ENCODE measurements at regions not wholly inside any gene's neighbourhood (a gene's known extent, or its start where the extent isn't known, plus 50 kb on each side); places are given as distances from the start of the nearest gene placed in this dataset.
"Not testable (repeated sequence)": the region's sequence is repeated elsewhere in the genome, so short reads cannot be mapped to it uniquely, and the experiment has no call there.

DNA sequence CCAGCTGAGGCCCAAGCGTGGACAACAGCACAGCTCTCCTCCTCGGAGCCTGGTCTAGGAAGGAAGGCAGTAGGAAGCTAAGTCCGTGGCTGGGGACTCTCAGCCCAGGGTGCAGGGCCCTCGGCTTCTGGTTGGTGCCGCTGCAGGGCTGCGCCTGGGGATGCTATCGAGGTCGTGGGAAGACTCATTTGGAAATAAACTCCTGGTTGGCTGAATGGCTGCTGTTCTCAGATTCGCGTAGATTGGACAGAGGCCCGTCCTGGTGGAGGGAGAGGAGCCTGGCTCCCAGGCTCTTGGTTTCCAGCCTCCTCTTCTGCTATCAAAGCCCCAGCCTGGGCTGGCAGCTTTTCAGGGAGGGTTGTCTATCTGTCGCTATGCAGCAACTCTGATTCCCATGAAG is 152.6 kb upstream of the FZD8 start:
- Histone ChIP-seq H3K4me1 (ENCODE audit: control insufficient read depth, insufficient read depth, low read length, poor library complexity, severe bottlenecking) (no peaks in the 10 kb centered on the region), H3K4me3 (ENCODE audit: insufficient read depth, low read depth, low read length, poor library complexity, severe bottlenecking) (no peak overlapping the region), H3K9me3 (ENCODE audit: control insufficient read depth, low read length) (no peaks in the 10 kb centered on the region), H3K27ac (ENCODE audit: insufficient read depth, low read length, poor library complexity, severe bottlenecking) (no peak overlapping the region), H3K36me3 (ENCODE audit: control insufficient read depth, insufficient read depth, low read length) (no peaks in the 10 kb centered on the region), H3K27me3 (replicated peaks; ENCODE audit: control insufficient read depth, insufficient read depth, low read length, poor library complexity, severe bottlenecking) (no peaks in the 10 kb centered on the region)
- no peak for DNase-seq

DNA sequence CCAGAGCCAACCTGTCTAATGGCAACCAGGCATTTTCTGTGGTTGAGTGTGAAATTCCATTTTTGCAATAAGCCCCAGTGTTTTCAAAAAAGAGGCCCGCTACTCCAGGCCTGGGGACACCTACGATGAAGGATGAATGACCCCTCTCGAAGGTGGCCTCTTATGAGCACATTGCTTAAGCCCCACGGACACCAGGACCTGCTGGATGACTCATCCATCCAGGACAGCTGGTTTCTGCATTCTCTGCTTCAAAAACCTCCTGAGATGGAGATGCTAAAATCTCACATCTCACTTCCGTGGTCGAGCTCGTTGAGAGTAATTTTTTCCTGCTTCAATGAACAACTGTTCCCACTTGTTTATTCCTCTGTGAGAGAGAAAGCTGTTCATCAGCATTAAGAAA is 150.2 kb upstream of the FZD8 start:
- no peak overlapping the region for H3K4me3 ChIP-seq (ENCODE audit: insufficient read depth, low read depth, low read length, poor library complexity, severe bottlenecking)
- no peaks in the 10 kb centered on the region for H3K4me1 ChIP-seq (ENCODE audit: control insufficient read depth, insufficient read depth, low read length, poor library complexity, severe bottlenecking)
- DNase-seq, result no peak
- no peaks in the 10 kb centered on the region for H3K9me3 ChIP-seq (ENCODE audit: control insufficient read depth, low read length)
- H3K27ac ChIP-seq (ENCODE audit: insufficient read depth, low read length, poor library complexity, severe bottlenecking), result no peak overlapping the region
- H3K36me3 ChIP-seq (ENCODE audit: control insufficient read depth, insufficient read depth, low read length), result no peaks in the 10 kb centered on the region
- no peaks in the 10 kb centered on the region for H3K27me3 ChIP-seq (replicated peaks; ENCODE audit: control insufficient read depth, insufficient read depth, low read length, poor library complexity, severe bottlenecking)

DNA sequence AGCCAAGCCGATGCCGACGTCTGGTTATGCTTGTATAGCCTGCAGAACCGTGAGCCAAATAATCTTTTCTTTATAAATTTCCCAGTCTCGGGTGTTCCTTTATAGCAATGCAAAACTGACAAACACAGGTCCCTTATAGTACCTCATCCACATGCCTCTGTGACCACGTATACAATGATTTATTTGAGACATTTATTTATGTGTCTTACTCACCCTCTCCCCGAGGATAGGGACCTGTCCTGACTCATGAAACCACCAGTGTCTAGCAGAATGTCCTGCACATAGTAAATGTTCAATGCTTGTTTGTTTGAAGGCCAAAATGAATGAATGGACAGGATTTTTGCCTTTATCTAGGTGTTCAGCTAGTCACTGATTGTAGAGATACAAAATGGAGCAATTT is 147.9 kb upstream of the FZD8 start:
- Histone ChIP-seq H3K27me3 (replicated peaks; ENCODE audit: control insufficient read depth, insufficient read depth, low read length, poor library complexity, severe bottlenecking) (no peaks in the 10 kb centered on the region), H3K9me3 (ENCODE audit: control insufficient read depth, low read length) (no peaks in the 10 kb centered on the region)
- DNase-seq, result no peak

DNA sequence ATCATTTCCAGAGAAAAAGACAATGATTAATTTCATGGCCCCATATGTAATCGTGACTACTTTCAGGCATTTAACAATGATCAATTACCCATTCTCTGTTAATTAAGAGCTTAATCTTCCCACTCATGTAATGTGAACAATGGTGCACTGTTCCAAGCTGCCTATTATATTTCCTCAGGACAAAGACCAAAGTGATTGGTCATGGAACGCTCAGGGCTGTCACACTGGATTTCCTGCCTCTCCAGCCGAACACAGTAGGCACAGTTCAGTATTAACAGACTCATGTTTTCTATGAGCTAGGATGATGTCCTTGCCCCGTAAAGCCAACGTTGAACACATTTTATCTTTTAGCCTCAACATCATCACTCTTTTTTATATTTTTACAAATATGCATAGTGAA is 142.7 kb upstream of the FZD8 start:
- Histone ChIP-seq H3K4me3 (ENCODE audit: insufficient read depth, low read depth, low read length, poor library complexity, severe bottlenecking) (no peak overlapping the region), H3K27ac (ENCODE audit: insufficient read depth, low read length, poor library complexity, severe bottlenecking) (no peak overlapping the region), H3K4me1 (ENCODE audit: control insufficient read depth, insufficient read depth, low read length, poor library complexity, severe bottlenecking) (no peaks in the 10 kb centered on the region), H3K27me3 (replicated peaks; ENCODE audit: control insufficient read depth, insufficient read depth, low read length, poor library complexity, severe bottlenecking) (no peaks in the 10 kb centered on the region), H3K36me3 (ENCODE audit: control insufficient read depth, insufficient read depth, low read length) (no peaks in the 10 kb centered on the region), H3K9me3 (ENCODE audit: control insufficient read depth, low read length) (no peaks in the 10 kb centered on the region)
- no peak for DNase-seq

More for the DNA sequence above, 147.9 kb upstream of the FZD8 start:
- H3K27ac ChIP-seq (ENCODE audit: insufficient read depth, low read length, poor library complexity, severe bottlenecking), result no peak overlapping the region
- no peaks in the 10 kb centered on the region for H3K36me3 ChIP-seq (ENCODE audit: control insufficient read depth, insufficient read depth, low read length)
- H3K4me3 ChIP-seq (ENCODE audit: insufficient read depth, low read depth, low read length, poor library complexity, severe bottlenecking), result no peak overlapping the region
- no peaks in the 10 kb centered on the region for H3K4me1 ChIP-seq (ENCODE audit: control insufficient read depth, insufficient read depth, low read length, poor library complexity, severe bottlenecking)

DNA sequence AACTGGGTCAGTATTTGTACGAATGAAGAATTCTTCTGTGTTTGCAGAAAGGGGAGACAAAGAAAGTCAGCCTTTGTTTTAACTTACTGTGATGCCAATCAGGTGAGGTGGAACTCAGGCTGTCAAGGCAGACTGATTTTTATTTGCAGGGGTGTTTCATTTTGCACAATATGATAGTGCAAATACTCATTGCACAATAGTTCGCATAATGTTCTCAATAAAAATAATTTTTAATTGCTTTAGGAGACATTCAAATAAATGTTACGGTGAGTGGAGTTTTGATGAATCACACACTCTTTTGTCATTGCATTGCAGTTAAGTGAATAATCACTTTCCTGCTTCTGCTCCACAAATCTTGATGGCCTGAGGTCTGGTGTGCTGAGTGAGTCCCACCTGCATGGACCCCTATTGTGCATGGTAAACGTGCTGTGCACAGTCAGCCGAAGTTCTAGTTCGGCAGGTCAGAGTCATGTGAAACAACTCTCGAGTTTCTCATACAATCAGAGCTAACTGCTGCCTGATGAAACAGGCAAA is 141.3 kb upstream of the FZD8 start:
- DNase-seq, result no peak
- no peak overlapping the region for H3K27ac ChIP-seq (ENCODE audit: insufficient read depth, low read length, poor library complexity, severe bottlenecking)
- H3K27me3 ChIP-seq (replicated peaks; ENCODE audit: control insufficient read depth, insufficient read depth, low read length, poor library complexity, severe bottlenecking), result no peaks in the 10 kb centered on the region
- H3K36me3 ChIP-seq (ENCODE audit: control insufficient read depth, insufficient read depth, low read length), result no peaks in the 10 kb centered on the region
- no peak overlapping the region for H3K4me3 ChIP-seq (ENCODE audit: insufficient read depth, low read depth, low read length, poor library complexity, severe bottlenecking)
- no peaks in the 10 kb centered on the region for H3K4me1 ChIP-seq (ENCODE audit: control insufficient read depth, insufficient read depth, low read length, poor library complexity, severe bottlenecking)
- H3K9me3 ChIP-seq (ENCODE audit: control insufficient read depth, low read length), result no peaks in the 10 kb centered on the region

DNA sequence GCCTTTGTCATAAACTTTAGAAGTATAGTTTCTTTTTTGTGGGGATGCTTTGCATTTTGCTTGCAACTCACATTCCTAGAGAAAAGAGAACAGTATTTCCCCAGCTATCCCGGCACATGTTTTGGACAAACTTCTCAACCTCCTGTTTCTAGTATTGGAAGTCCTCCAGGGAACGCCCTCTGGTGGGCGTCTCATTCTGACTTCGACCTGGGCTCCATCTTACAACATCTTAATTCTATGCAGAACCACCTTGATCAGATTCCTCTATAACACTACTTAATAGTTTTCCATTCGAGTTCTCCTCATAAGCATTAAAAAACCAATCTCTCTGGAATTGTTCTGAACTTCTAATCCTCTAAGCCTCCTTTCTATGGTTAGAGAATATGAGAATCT is 139.5 kb upstream of the FZD8 start:
- no peak for DNase-seq
- no peaks in the 10 kb centered on the region for H3K36me3 ChIP-seq (ENCODE audit: control insufficient read depth, insufficient read depth, low read length)

DNA sequence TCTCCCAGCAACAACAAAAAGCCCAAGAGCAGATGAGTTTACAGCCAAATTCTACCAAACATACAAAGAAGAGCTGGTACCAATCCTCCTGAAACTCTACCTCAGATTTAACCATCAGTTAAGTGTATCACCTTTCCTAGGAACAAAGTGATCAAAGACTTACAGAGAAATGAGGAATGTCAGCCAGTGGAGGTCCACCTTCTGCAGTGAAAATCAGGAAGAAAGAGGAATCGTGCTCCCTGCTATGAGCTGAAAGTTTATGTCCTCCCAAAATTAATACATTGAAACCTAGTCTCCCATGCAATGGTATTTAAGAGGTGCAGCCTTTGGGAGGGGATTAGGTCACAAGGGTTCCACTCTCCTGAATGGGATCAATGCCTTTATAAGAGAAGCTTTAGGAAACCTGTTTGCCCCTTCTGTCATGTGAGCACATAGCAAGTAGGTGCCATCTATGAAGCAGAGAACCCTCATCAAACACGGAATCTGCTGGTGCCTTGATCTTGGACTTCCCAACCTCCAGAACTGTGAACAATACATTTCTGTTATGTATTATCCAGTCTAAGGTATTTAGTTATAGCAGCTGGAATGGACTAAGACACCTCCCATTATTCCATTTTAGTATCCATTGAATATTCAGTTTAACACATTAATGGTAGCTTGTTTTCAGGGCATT is 139.0 kb upstream of the FZD8 start:
- H3K27ac ChIP-seq (ENCODE audit: insufficient read depth, low read length, poor library complexity, severe bottlenecking), result no peak overlapping the region
- no peaks in the 10 kb centered on the region for H3K4me1 ChIP-seq (ENCODE audit: control insufficient read depth, insufficient read depth, low read length, poor library complexity, severe bottlenecking)
- no peak overlapping the region for H3K4me3 ChIP-seq (ENCODE audit: insufficient read depth, low read depth, low read length, poor library complexity, severe bottlenecking)
- no peak for DNase-seq
- H3K36me3 ChIP-seq (ENCODE audit: control insufficient read depth, insufficient read depth, low read length), result no peaks in the 10 kb centered on the region
- no peaks in the 10 kb centered on the region for H3K27me3 ChIP-seq (replicated peaks; ENCODE audit: control insufficient read depth, insufficient read depth, low read length, poor library complexity, severe bottlenecking)
- no peaks in the 10 kb centered on the region for H3K9me3 ChIP-seq (ENCODE audit: control insufficient read depth, low read length)

More for the DNA sequence above, 139.5 kb upstream of the FZD8 start:
- Histone ChIP-seq H3K4me3 (ENCODE audit: insufficient read depth, low read depth, low read length, poor library complexity, severe bottlenecking) (no peak overlapping the region), H3K4me1 (ENCODE audit: control insufficient read depth, insufficient read depth, low read length, poor library complexity, severe bottlenecking) (no peaks in the 10 kb centered on the region), H3K27ac (ENCODE audit: insufficient read depth, low read length, poor library complexity, severe bottlenecking) (no peak overlapping the region), H3K9me3 (ENCODE audit: control insufficient read depth, low read length) (no peaks in the 10 kb centered on the region), H3K27me3 (replicated peaks; ENCODE audit: control insufficient read depth, insufficient read depth, low read length, poor library complexity, severe bottlenecking) (no peaks in the 10 kb centered on the region)

DNA sequence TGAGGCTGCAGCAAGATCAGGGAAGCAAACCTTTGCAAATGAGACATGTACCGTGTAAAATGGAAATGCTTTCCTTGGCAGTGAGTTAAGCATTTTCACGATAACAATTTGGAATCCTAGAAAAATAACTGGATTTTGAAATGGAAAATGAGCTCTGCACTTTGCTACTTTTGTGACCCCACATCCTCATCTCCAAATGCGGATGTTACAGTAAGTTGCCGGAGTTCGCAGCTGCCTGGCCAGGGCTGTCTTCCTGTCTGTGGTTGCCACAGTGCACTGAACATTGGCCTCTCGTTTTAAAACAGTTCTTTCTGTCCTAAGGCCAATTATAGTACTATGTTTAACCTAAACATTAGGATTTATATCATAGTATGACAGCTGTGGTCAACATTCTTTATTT is 136.2 kb upstream of the FZD8 start:
- no peaks in the 10 kb centered on the region for H3K4me1 ChIP-seq (ENCODE audit: control insufficient read depth, insufficient read depth, low read length, poor library complexity, severe bottlenecking)
- no peaks in the 10 kb centered on the region for H3K36me3 ChIP-seq (ENCODE audit: control insufficient read depth, insufficient read depth, low read length)
- no peak for DNase-seq

DNA sequence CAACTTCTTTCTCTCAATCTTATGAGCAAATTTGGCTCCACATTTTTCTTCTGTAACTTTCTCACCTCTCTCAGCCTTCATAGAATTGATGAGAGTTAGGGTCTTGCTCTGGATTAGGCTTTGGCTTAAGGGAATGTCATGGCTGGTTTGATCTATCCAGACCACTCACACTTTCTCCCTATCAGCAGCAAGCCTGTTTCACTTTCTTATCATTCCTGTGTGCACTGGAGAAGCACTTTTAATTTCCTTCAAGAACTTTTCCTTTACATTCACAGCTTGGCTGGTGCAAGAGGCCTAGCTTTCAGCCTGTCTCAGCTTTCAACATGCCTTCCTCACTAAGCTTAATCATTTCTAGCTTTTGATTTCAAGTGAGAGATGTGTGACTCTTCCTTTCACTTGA is 134.5 kb upstream of the FZD8 start:
- not testable (repeated sequence) for H3K27me3 ChIP-seq (replicated peaks; ENCODE audit: control insufficient read depth, insufficient read depth, low read length, poor library complexity, severe bottlenecking); H3K4me1 ChIP-seq (ENCODE audit: control insufficient read depth, insufficient read depth, low read length, poor library complexity, severe bottlenecking); H3K9me3 ChIP-seq (ENCODE audit: control insufficient read depth, low read length); DNase-seq; H3K4me3 ChIP-seq (ENCODE audit: insufficient read depth, low read depth, low read length, poor library complexity, severe bottlenecking); H3K36me3 ChIP-seq (ENCODE audit: control insufficient read depth, insufficient read depth, low read length); H3K27ac ChIP-seq (ENCODE audit: insufficient read depth, low read length, poor library complexity, severe bottlenecking)

More for the DNA sequence above, 136.2 kb upstream of the FZD8 start:
- Histone ChIP-seq H3K9me3 (ENCODE audit: control insufficient read depth, low read length) (no peaks in the 10 kb centered on the region), H3K27ac (ENCODE audit: insufficient read depth, low read length, poor library complexity, severe bottlenecking) (no peak overlapping the region), H3K4me3 (ENCODE audit: insufficient read depth, low read depth, low read length, poor library complexity, severe bottlenecking) (no peak overlapping the region), H3K27me3 (replicated peaks; ENCODE audit: control insufficient read depth, insufficient read depth, low read length, poor library complexity, severe bottlenecking) (no peaks in the 10 kb centered on the region)

DNA sequence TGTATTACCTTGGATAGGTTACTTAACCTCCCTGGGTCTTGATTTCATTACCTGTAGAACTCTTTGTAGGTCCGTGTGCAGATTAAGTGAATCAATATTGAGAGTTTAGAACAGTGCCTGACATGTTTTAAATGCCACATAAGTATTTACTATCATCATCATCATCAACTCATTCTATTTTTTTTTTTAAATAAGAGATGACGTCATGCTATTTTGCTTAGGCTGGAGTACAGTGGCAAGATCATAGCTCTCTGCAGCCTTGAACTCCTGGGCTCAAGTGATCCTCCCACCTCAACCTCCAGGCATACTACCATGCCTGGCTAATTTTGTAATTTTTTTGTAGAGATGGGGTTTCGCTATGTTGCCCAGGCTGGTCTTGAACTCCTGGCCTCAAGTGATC is 132.0 kb upstream of the FZD8 start:
- DNase-seq, result no peak
- Histone ChIP-seq H3K36me3 (ENCODE audit: control insufficient read depth, insufficient read depth, low read length) (no peaks in the 10 kb centered on the region), H3K9me3 (ENCODE audit: control insufficient read depth, low read length) (no peaks in the 10 kb centered on the region), H3K27me3 (replicated peaks; ENCODE audit: control insufficient read depth, insufficient read depth, low read length, poor library complexity, severe bottlenecking) (no peaks in the 10 kb centered on the region), H3K4me1 (ENCODE audit: control insufficient read depth, insufficient read depth, low read length, poor library complexity, severe bottlenecking) (no peaks in the 10 kb centered on the region), H3K27ac (ENCODE audit: insufficient read depth, low read length, poor library complexity, severe bottlenecking) (no peak overlapping the region), H3K4me3 (ENCODE audit: insufficient read depth, low read depth, low read length, poor library complexity, severe bottlenecking) (no peak overlapping the region)

All from effector memory CD4-positive, alpha-beta T cell (primary cell).